ENCODE measurements at regions not wholly inside any gene's neighbourhood (a gene's known extent, or its start where the extent isn't known, plus 50 kb on each side); places are given as distances from the start of the nearest gene placed in this dataset.
"Not testable (repeated sequence)": the region's sequence is repeated elsewhere in the genome, so short reads cannot be mapped to it uniquely, and the experiment has no call there.

DNA sequence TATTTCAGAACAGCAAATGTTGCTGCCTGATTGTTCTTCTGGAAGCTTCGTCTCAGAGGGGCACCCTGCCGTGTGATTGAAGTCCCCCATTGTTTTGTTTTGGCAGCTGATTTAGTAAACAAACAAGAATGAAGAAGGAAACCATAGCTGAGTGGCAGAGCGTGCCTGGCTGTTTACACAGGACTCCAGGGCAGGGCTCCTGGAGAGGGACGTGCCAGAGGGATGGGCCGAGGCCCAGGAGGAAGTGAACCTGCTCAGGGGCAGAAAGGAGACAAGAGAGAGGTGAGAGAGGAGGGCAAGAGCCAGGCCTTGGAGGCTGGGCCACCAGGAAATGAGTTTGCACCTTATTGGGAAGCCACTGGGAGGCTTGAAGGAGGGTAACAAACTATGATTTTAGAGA lies 85.5 kb upstream of the B3GAT1 start:
- intact Hi-C loops (cut with DNase I), result no loop called here
- no peak overlapping the region for H3K27ac ChIP-seq
- peaks cover 0 to 25% (median 0%) of the 10 kb centered on the region in 12 donors for H3K9me3 ChIP-seq
- peaks cover 0 to 37% (median 0%) of the 10 kb centered on the region in 9 donors for H3K27me3 ChIP-seq
- no peaks in the 10 kb centered on the region for H3K4me1 ChIP-seq
- no peak for DNase-seq
- H3K36me3 ChIP-seq, result no peaks in the 10 kb centered on the region
- H3K4me3 ChIP-seq, result no peak overlapping the region
- TF ChIP-seq, protein P1, sequence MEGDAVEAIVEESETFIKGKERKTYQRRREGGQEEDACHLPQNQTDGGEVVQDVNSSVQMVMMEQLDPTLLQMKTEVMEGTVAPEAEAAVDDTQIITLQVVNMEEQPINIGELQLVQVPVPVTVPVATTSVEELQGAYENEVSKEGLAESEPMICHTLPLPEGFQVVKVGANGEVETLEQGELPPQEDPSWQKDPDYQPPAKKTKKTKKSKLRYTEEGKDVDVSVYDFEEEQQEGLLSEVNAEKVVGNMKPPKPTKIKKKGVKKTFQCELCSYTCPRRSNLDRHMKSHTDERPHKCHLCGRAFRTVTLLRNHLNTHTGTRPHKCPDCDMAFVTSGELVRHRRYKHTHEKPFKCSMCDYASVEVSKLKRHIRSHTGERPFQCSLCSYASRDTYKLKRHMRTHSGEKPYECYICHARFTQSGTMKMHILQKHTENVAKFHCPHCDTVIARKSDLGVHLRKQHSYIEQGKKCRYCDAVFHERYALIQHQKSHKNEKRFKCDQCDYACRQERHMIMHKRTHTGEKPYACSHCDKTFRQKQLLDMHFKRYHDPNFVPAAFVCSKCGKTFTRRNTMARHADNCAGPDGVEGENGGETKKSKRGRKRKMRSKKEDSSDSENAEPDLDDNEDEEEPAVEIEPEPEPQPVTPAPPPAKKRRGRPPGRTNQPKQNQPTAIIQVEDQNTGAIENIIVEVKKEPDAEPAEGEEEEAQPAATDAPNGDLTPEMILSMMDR (IDR thresholded peaks at IDR 0.05), result no peak
- no peak for TF ChIP-seq POLR2A (IDR thresholded peaks at IDR 0.05)
- no peak for ATAC-seq
- 27 to 34% (median 30%) methylated on average over 4 to 5 of the region's 5 CpGs for WGBS, 4 donors

DNA sequence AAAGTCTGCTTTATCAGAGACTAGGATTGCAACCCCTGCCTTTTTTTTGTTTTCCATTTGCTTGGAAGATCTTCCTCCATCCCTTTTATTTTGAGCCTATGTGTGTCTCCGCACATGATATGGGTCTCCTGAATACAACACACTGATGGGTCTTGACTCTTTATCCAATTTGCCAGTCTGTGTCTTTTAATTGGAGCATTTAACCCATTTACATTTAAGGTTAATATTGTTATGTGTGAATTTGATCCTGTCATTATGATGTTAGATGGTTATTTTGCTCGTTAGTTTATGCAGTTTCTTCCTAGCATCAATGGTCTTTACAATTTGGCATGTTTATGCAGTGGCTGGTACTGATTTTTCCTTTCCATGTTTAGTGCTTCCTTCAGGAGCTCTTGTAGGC lies 84.0 kb upstream of the B3GAT1 start:
- H3K4me3 ChIP-seq; intact Hi-C loops (cut with DNase I); DNase-seq; H3K27ac ChIP-seq; H3K36me3 ChIP-seq; ATAC-seq; H3K4me1 ChIP-seq: not testable (repeated sequence)
- Histone ChIP-seq H3K9me3 (peaks cover 0 to 27% (median 0%) of the 10 kb centered on the region in 12 donors), H3K27me3 (peaks cover 0 to 21% (median 0%) of the 10 kb centered on the region in 9 donors)
- WGBS, 4 donors, result 69 to 78% (median 75%) methylated on average over 2 of the region's 2 CpGs

DNA sequence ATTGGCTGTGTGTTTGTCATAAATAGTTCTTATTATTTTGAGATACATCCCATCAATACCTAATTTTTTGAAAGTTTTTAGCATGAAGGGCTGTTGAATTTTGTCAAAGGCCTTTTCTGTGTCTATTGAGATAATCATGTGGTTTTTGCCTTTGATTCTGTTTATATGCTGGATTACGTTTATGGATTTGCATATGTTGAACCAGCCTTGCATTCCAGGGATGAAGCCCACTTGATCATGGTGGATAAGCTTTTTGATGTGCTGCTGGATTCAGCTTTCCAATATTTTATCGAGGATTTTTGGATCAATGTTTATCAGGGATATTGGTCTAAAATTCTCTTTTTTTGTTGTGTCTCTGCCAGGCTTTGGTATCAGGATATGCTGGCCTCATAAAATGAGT lies 82.4 kb upstream of the B3GAT1 start:
- ATAC-seq; H3K4me1 ChIP-seq; H3K4me3 ChIP-seq; intact Hi-C loops (cut with DNase I); DNase-seq; H3K27ac ChIP-seq; H3K36me3 ChIP-seq: not testable (repeated sequence)
- WGBS, 4 donors, result 65 to 79% (median 70%) methylated on average over 2 of the region's 2 CpGs
- Histone ChIP-seq H3K9me3 (peaks cover 0 to 27% (median 0%) of the 10 kb centered on the region in 12 donors), H3K27me3 (peaks cover 0 to 13% (median 0%) of the 10 kb centered on the region in 9 donors)

DNA sequence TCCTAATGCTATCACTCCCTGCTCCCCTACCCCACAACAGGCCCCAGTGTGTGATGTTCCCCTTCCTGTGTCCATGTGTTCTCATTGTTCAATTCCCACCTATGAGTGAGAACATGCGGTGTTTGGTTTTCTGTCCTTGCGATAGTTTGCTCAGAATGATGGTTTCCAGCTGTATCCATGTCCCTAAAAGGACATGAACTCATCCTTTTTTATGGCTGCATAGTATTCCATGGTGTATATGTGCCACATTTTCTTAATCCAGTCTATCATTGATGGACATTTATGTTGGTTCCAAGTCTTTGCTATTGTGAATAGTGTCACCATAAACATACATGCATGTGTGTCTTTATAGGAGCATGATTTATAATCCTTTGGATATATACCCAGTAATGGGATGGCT lies 80.4 kb upstream of the B3GAT1 start:
- H3K4me3 ChIP-seq; H3K27ac ChIP-seq; H3K36me3 ChIP-seq; H3K4me1 ChIP-seq; intact Hi-C loops (cut with DNase I); DNase-seq; ATAC-seq: not testable (repeated sequence)
- Histone ChIP-seq H3K27me3 (peaks cover 0 to 13% (median 0%) of the 10 kb centered on the region in 9 donors), H3K9me3 (peaks cover 0 to 27% (median 0%) of the 10 kb centered on the region in 12 donors)
- WGBS, 4 donors, result 73 to 100% (median 94%) methylated on average over 2 of the region's 2 CpGs

DNA sequence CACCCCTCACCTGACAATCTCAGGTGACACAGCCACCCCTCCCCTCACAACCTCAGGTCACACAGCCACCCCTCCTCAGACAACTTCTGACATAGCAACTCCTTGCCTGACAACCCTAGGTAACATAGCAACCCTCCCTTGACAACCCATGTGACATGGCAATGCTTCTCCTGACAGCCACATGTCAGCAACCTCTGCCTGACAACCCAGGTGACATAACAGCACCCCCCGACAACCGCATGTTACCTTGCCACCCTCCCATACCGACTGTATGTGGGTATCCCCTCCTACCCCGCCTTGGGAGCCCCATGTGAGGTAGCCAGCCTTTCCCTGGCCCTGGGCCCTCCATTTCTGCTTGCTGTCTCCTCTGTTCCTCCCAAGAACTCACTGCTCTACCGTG lies 77.7 kb upstream of the B3GAT1 start:
- DNase-seq (no peak), ATAC-seq (no peak)

More for the DNA sequence above, 77.7 kb upstream of the B3GAT1 start:
- Histone ChIP-seq H3K27me3 (peaks cover 0 to 38% (median 0%) of the 10 kb centered on the region in 9 donors), H3K9me3 (peaks cover 0 to 19% (median 0%) of the 10 kb centered on the region in 12 donors), H3K27ac (no peak overlapping the region), H3K4me3 (no peak overlapping the region), H3K4me1 (no peaks in the 10 kb centered on the region), H3K36me3 (no peaks in the 10 kb centered on the region)
- no peak for TF ChIP-seq POLR2A (IDR thresholded peaks at IDR 0.05)
- TF ChIP-seq, protein P1 (IDR thresholded peaks at IDR 0.05), result no peak
- intact Hi-C loops (cut with DNase I), result no loop called here
- 57 to 61% (median 59%) methylated on average over 5 of the region's 5 CpGs for WGBS, 4 donors

Data from heart left ventricle (tissue), 16 donors.